ENCODE measurements at regions not wholly inside any gene's neighbourhood (a gene's known extent, or its start where the extent isn't known, plus 50 kb on each side); places are given as distances from the start of the nearest gene placed in this dataset.
"Not testable (repeated sequence)": the region's sequence is repeated elsewhere in the genome, so short reads cannot be mapped to it uniquely, and the experiment has no call there.

DNA sequence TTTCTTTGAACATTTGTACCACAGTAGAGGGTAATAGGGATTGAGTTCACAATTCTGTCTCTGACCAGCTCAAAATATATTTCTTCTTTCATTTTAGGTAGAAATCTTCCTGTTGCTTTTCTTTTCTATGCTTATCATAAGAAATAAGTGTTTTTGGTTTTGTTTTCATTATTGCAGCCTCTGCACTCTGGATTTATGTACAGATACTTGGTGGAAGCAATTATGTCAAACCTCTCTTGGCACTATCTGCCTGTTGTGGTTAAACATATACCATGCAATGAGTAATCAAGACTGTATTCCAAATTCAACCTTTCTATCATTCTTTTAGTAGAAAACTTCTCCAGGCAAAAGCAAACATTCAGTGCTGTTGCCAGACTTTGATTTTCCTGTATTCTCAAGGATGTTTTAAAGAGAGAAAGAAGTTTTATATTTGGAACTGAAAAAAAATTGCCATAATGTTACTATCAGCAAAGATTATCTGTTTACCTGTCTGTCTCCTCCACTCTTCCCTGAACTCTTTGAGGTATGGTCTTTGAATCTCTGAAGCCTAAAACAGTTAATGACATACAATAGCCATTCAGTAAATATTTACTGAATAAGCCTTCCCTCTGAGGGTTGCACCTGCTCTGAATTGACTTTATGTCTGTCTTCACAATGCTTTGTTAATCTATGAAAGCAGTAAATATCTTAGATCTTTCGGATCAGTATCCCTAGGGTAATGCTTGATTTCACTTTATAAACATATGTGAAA is 612.5 kb upstream of the PRR20A start:
- H3K27me3 Mint-ChIP-seq = no peaks in the 10 kb centered on the region
- TF ChIP-seq CTCF (conservative IDR thresholded peaks at IDR 0.05) = no peak
- no peak overlapping the region for H3K27ac Mint-ChIP-seq
- no peaks in the 10 kb centered on the region for H3K9me3 Mint-ChIP-seq
- no peak for DNase-seq (ENCODE audit: extremely low spot score, unreplicated experiment)
- H3K36me3 Mint-ChIP-seq = no peaks in the 10 kb centered on the region
- H3K4me1 Mint-ChIP-seq (ENCODE audit: unreplicated experiment) = no peaks in the 10 kb centered on the region
- H3K4me3 Mint-ChIP-seq = no peak overlapping the region

DNA sequence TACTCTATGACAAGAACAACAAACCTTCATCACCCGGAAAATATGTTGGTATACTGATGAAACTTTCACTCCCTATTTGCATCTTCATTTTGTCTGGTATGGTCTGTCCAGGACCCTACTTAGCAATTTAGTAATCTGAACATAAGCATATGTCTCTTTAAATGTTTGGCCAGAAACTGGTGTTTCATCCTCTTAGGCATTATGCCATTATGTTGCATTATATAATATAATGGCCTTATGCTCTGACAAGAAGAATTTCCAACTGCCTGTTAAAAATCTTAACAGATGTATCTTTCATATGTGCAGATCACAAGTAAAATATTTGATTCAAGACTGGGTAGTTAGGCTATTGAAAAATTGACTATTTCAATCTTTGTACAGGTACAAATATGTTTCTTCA is 610.6 kb upstream of the PRR20A start:
- H3K27ac Mint-ChIP-seq = no peak overlapping the region
- no peaks in the 10 kb centered on the region for H3K36me3 Mint-ChIP-seq
- H3K9me3 Mint-ChIP-seq = no peaks in the 10 kb centered on the region
- no peak for TF ChIP-seq CTCF (conservative IDR thresholded peaks at IDR 0.05)
- H3K27me3 Mint-ChIP-seq = no peaks in the 10 kb centered on the region
- no peak overlapping the region for H3K4me3 Mint-ChIP-seq
- no peak for DNase-seq (ENCODE audit: extremely low spot score, unreplicated experiment)
- H3K4me1 Mint-ChIP-seq (ENCODE audit: unreplicated experiment) = no peaks in the 10 kb centered on the region

GRCh38 chr13:56547921-56548320 is 592.8 kb upstream of the PRR20A start:
- not testable (repeated sequence) for H3K4me1 Mint-ChIP-seq (ENCODE audit: unreplicated experiment); H3K4me3 Mint-ChIP-seq; H3K9me3 Mint-ChIP-seq; H3K36me3 Mint-ChIP-seq; DNase-seq (ENCODE audit: extremely low spot score, unreplicated experiment); H3K27ac Mint-ChIP-seq; H3K27me3 Mint-ChIP-seq

DNA sequence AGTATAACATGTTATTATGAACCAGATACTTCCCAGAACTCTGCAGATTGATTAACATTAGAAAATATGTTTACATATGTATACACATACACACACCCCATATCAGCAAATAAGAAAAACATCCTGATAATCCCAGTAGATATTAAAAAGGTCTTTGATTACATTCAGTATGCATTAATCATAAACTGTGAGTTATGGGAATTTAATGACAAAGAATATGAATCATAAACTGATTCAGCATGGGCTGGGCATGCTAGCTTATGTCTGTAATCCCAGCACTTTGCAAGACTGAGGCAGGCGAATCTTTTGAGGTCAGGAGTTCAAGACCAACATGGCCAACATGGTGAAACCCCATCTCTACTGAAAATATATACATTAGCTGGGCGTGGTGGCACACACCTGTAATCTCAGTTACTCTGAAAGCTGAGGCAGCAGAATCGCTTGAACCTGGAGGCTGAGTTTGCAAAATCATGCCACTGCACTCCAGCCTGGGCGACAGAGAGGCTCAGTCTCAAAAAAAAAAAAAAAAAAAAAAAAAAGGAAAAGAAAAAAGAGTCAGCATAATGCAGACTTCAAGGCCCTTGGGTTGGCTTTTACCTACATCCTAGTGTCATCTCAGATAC is 581.9 kb upstream of the PRR20A start:
- TF ChIP-seq CTCF (conservative IDR thresholded peaks at IDR 0.05) = no peak

DNA sequence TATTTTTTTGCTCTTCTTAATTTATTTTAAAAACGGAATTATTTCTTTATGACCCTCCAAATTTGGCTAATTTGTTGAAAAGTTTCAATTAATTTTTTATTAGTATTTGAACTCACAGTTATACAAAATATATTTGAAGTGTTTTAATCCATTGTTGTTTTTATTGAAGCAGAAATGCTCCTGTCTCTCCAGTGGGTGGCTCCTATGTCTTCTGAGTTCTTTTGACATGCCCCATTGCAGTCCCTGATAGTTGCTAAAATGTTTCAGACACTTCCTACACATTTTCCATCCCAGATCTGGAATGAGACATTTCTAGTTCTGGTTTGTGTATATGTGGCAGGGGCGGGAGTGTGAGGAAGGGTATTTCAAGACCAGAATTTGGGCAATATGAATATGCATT is 579.4 kb upstream of the PRR20A start:
- H3K4me1 Mint-ChIP-seq (ENCODE audit: unreplicated experiment) = no peaks in the 10 kb centered on the region
- peak; percentile 57 for TF ChIP-seq CTCF (conservative IDR thresholded peaks at IDR 0.05)
- H3K36me3 Mint-ChIP-seq = no peaks in the 10 kb centered on the region
- no peak overlapping the region for H3K27ac Mint-ChIP-seq
- no peaks in the 10 kb centered on the region for H3K27me3 Mint-ChIP-seq
- DNase-seq (ENCODE audit: extremely low spot score, unreplicated experiment) = no peak
- no peak overlapping the region for H3K4me3 Mint-ChIP-seq
- H3K9me3 Mint-ChIP-seq = no peaks in the 10 kb centered on the region

More for the DNA sequence above, 581.9 kb upstream of the PRR20A start:
- Mint-ChIP-seq H3K4me3 (no peak overlapping the region), H3K9me3 (no peaks in the 10 kb centered on the region), H3K27ac (no peak overlapping the region), H3K27me3 (no peaks in the 10 kb centered on the region), H3K4me1 (ENCODE audit: unreplicated experiment) (no peaks in the 10 kb centered on the region), H3K36me3 (no peaks in the 10 kb centered on the region)
- no peak for DNase-seq (ENCODE audit: extremely low spot score, unreplicated experiment)

DNA sequence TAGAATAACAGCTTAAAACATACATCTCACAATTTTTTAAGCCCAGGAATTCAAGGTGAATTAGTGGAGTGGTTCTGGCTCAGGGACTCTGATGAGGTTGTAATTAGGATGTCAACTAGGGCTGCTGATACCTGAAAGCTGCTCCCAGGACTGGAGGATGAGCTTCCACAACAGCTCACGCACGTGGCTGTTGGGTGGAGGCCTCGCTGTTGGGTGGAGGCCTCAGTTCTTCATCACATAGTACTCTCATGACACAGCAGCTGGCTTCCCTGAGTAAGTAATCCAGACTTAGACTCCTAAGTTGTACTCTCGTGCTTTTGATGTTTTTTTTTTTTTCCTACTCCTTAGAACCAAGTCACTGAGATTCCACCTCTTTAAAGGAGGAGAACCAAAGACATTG is 577.1 kb upstream of the PRR20A start:
- no peaks in the 10 kb centered on the region for H3K27me3 Mint-ChIP-seq
- H3K27ac Mint-ChIP-seq = no peak overlapping the region
- no peak for TF ChIP-seq CTCF (conservative IDR thresholded peaks at IDR 0.05)
- H3K4me1 Mint-ChIP-seq (ENCODE audit: unreplicated experiment) = no peaks in the 10 kb centered on the region
- DNase-seq (ENCODE audit: extremely low spot score, unreplicated experiment) = no peak
- H3K4me3 Mint-ChIP-seq = no peak overlapping the region
- no peaks in the 10 kb centered on the region for H3K36me3 Mint-ChIP-seq
- no peaks in the 10 kb centered on the region for H3K9me3 Mint-ChIP-seq

Data from type B pancreatic cell (in vitro differentiated cells).